Activated CD4-positive, alpha-beta T cell treated with anti-CD3 and anti-CD28 coated beads for 24 hours (primary cell): ENCODE measurements at regions not wholly inside any gene's neighbourhood (a gene's known extent, or its start where the extent isn't known, plus 50 kb on each side); places are given as distances from the start of the nearest gene placed in this dataset.

Source experiments
- DNase-seq, 2 donors: peaks; one replicate each; pipeline ENCODE4 v3.0.0-alpha.2; 2020; ENCODE audit warnings: low read depth in 2 of 2

- no peak for DNase-seq
Observed at GRCh38 chr15:94100863-94101262, 130.5 kb upstream of the MCTP2 start.

- no peak for DNase-seq
Observed at GRCh38 chr15:94099574-94099960, 131.8 kb upstream of the MCTP2 start.

- no peak for DNase-seq
Observed at GRCh38 chr15:94098921-94099573, 132.3 kb upstream of the MCTP2 start.

- DNase-seq, result no peak
Observed at GRCh38 chr15:94097552-94097951, 133.8 kb upstream of the MCTP2 start.

GRCh38 chr15:94094310-94094709 lies 137.1 kb upstream of the MCTP2 start:
- DNase-seq, result no peak

- no peak for DNase-seq
Observed at GRCh38 chr15:94086341-94086740, 145.0 kb upstream of the MCTP2 start.

GRCh38 chr15:94083467-94084052 lies 147.8 kb upstream of the MCTP2 start:
- DNase-seq, result no peak

- DNase-seq, result no peak
Observed at GRCh38 chr15:94081829-94082228, 149.5 kb upstream of the MCTP2 start.

- DNase-seq, result no peak
Observed at GRCh38 chr15:94080989-94081605, 150.3 kb upstream of the MCTP2 start.

- no peak for DNase-seq
Observed at GRCh38 chr15:94080416-94080815, 150.9 kb upstream of the MCTP2 start.

- DNase-seq, result no peak
Observed at GRCh38 chr15:94079968-94080367, 151.4 kb upstream of the MCTP2 start.

GRCh38 chr15:94079459-94079858 lies 151.9 kb upstream of the MCTP2 start:
- no peak for DNase-seq

- no peak for DNase-seq
Observed at GRCh38 chr15:94077938-94078337, 153.4 kb upstream of the MCTP2 start.

- no peak for DNase-seq
Observed at GRCh38 chr15:94075349-94075748, 156.0 kb upstream of the MCTP2 start.

- DNase-seq, result no peak
Observed at GRCh38 chr15:94070356-94071295, 160.7 kb upstream of the MCTP2 start.

- DNase-seq, result no peak
Observed at GRCh38 chr15:94069844-94070243, 161.5 kb upstream of the MCTP2 start.

- no peak for DNase-seq
Observed at GRCh38 chr15:94066811-94067210, 164.6 kb upstream of the MCTP2 start.

GRCh38 chr15:94066046-94066445 lies 165.3 kb upstream of the MCTP2 start:
- DNase-seq, result no peak

GRCh38 chr15:94064676-94065313 lies 166.6 kb upstream of the MCTP2 start:
- DNase-seq, result no peak

GRCh38 chr15:94061041-94061440 lies 170.3 kb upstream of the MCTP2 start:
- DNase-seq, result no peak

- DNase-seq, result no peak
Observed at GRCh38 chr15:94059013-94059587, 172.3 kb upstream of the MCTP2 start.
